ENCODE measurements at regions not wholly inside any gene's neighbourhood (a gene's known extent, or its start where the extent isn't known, plus 50 kb on each side); places are given as distances from the start of the nearest gene placed in this dataset.
A peak's percentile ranks its signal among the peaks of the same experiment; 100 is the strongest.
"Not testable (repeated sequence)": the region's sequence is repeated elsewhere in the genome, so short reads cannot be mapped to it uniquely, and the experiment has no call there.

DNA sequence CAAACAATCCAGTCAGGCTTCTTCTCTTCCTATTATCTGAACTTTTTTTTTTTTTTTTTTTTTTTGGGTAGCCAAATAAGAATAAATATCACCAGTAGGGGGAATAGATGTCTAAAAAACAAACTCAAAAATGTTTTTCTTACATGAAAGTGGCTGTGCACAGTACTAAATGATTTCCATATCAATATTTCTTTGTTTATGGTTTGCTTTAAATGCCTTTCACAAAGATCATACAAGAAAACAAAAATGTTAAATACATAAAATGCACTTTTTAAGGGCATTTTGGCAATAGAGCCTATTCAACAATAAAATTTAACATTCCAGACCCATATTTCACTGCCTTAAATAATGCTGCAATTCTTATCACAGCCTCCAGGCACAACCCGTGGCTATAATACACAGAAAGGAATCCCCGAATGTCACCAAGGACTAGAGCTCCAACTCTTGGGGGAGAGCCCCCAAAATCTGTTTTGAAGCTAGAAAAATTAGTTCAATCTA is 91.1 kb upstream of the TBCA start:
- H3K27me3 ChIP-seq (ENCODE audit: insufficient read depth, low read length): no peaks in the 10 kb centered on the region
- H3K9me3 ChIP-seq (ENCODE audit: low read depth, low read length): no peaks in the 10 kb centered on the region
- H3K4me1 ChIP-seq (ENCODE audit: insufficient read depth, low read length): peaks cover 18% of the 10 kb centered on the region
- H3K4me3 ChIP-seq (ENCODE audit: low read length): no peak overlapping the region

DNA sequence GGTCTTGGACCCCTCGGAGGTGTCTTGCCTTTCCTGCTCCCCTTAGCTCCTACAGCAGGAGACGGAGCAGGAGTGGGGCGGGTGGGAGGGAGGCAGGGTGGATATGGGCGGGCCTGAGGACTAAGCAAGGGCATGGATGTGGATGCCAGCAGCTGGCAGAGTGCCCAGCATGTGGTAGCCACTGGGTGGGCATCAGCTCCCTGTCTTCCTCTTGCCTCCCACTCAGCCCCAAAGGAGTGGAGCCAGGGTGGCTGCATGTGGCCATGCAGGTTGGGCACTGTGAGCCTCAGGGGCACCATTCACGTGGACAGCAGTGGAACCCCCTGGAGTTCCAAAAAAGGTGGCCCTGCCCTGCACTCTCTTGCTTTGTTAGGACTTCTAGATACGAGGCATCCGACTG is 90.1 kb upstream of the TBCA start:
- H3K4me1 ChIP-seq (ENCODE audit: insufficient read depth, low read length): peaks cover 18% of the 10 kb centered on the region
- H3K9me3 ChIP-seq (ENCODE audit: low read depth, low read length): no peaks in the 10 kb centered on the region
- no peak overlapping the region for H3K4me3 ChIP-seq (ENCODE audit: low read length)
- H3K27me3 ChIP-seq (ENCODE audit: insufficient read depth, low read length): no peaks in the 10 kb centered on the region

DNA sequence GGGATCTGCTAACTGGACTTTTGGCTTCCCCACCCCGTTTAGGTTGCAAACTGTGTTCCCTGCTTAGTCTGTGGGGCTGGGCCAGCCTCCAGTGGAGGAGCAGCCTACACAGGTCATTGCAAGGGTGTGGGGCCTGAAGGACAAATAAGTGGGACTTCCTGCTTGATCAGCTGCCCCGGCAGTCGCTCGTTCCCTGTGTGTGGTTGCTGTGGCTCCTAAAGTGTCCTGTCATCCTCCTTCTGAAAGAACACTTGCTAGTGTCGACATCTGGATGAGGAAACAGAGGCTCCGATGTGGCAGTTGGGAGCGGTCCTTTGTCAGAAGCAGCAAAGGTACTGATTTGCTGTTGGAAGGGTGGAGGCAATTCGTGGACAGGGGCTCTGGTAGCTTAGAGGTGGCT is 88.9 kb upstream of the TBCA start:
- no peak overlapping the region for H3K4me3 ChIP-seq (ENCODE audit: low read length)
- no peaks in the 10 kb centered on the region for H3K9me3 ChIP-seq (ENCODE audit: low read depth, low read length)
- H3K27me3 ChIP-seq (ENCODE audit: insufficient read depth, low read length): no peaks in the 10 kb centered on the region
- peaks cover 18% of the 10 kb centered on the region for H3K4me1 ChIP-seq (ENCODE audit: insufficient read depth, low read length)

DNA sequence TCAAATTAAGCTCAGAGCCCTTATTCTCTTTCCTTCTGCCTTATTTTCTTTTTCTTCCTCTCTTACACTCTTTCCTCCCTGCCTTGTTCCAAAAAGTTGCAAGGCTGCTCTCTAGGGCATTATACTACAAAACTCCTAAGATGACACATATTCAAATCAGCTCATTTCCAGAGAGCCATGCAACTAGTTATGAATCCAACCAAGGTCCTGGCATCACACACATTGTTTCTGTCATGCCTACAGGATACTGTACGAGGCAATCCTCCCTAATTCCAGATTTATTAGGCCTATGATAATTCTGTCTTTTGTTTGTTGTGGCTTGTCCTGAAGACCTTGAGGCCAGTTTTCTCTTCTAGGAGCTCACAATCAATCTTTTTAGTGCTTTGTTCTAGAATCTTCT is 87.0 kb upstream of the TBCA start:
- peaks cover 6% of the 10 kb centered on the region for H3K27me3 ChIP-seq (ENCODE audit: insufficient read depth, low read length)
- no peak overlapping the region for H3K4me3 ChIP-seq (ENCODE audit: low read length)
- H3K9me3 ChIP-seq (ENCODE audit: low read depth, low read length): no peaks in the 10 kb centered on the region

DNA sequence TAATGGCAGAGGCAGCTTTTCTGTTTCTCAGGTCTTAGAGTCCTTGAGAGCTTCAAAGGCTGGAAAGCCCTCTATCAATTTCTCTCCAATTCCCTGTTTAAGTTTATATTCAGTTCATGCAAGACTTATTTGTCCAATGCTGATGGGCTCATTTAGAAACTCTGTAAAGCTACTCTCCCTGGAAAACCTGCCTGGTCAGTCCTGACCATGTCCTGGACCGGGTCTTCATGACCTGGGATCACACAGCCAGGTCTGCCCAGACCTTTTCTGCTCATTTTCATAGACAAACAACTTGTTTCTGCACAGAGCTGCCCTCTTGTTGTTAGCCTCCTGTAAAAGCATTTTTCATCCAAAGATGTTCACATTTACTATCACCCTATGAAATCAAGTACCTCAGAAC is 85.4 kb upstream of the TBCA start:
- H3K9me3 ChIP-seq (ENCODE audit: low read depth, low read length): no peaks in the 10 kb centered on the region
- no peak overlapping the region for H3K4me3 ChIP-seq (ENCODE audit: low read length)
- H3K4me1 ChIP-seq (ENCODE audit: insufficient read depth, low read length): peaks cover 15% of the 10 kb centered on the region
- peaks cover 15% of the 10 kb centered on the region for H3K27me3 ChIP-seq (ENCODE audit: insufficient read depth, low read length)

More for the DNA sequence above, 87.0 kb upstream of the TBCA start:
- H3K4me1 ChIP-seq (ENCODE audit: insufficient read depth, low read length): peaks cover 18% of the 10 kb centered on the region

DNA sequence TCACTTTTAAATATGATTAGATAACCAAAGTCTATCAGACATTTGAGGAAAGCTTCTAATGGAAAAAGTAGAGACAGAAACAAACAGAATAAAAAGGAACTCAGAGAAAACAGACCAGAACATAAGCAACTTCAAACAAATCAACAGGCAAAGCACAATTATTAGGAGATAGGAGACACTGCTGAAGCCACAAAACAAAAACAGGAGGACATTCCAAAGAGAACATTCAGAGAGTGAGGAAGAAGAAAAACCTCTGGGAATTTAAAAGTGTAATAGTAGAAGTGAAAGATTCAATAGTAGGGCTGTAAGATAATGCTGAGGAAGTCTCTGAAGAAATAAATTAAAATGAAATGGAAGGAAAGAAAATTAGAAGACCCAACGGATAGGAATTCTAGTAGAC is 83.2 kb upstream of the TBCA start:
- Histone ChIP-seq H3K4me3 (ENCODE audit: low read length) (no peak overlapping the region), H3K27me3 (ENCODE audit: insufficient read depth, low read length) (peaks cover 33% of the 10 kb centered on the region), H3K9me3 (ENCODE audit: low read depth, low read length) (no peaks in the 10 kb centered on the region), H3K4me1 (ENCODE audit: insufficient read depth, low read length) (no peaks in the 10 kb centered on the region)

DNA sequence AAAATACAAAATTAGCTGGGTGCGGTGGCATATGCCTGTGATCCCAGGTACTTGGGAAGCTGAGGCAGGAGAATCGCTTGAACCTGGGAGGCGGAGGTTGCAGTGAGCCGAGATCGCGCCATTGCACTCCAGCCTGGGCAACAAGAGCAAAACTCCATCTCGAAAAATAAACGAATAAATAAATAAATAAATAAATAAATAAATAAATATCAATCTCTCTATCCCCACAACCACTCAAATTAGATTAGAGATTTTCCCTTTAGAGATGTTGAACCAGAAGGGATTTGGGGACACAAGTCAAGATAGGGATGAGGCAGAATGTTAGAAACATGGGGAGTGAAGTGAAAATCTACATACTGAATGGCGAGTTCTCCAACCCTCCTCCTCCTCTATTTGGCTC is 82.5 kb upstream of the TBCA start:
- peaks cover 39% of the 10 kb centered on the region for H3K27me3 ChIP-seq (ENCODE audit: insufficient read depth, low read length)
- H3K9me3 ChIP-seq (ENCODE audit: low read depth, low read length); H3K4me3 ChIP-seq (ENCODE audit: low read length); H3K4me1 ChIP-seq (ENCODE audit: insufficient read depth, low read length): not testable (repeated sequence)

DNA sequence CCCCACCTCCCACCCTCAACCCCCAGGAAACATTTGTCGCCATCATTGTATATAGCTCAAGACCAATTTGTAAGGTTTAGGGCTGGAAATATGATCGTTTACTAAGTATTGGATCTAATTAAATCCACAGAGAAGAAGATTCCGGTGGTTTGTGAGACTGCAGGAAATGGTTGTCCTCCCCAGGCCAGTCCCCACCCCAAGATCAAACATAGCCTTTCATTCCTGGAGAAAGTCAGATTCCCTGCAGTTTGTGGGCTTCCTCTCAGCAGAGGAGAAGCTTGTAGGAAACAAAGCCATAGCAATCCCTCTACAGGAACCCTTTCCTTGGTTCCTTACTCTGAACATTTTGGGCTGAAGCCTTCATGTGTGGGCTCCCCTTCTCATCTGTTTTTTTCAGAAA is 79.2 kb upstream of the TBCA start:
- Histone ChIP-seq H3K27me3 (ENCODE audit: insufficient read depth, low read length) (peaks cover 69% of the 10 kb centered on the region), H3K9me3 (ENCODE audit: low read depth, low read length) (no peaks in the 10 kb centered on the region), H3K4me1 (ENCODE audit: insufficient read depth, low read length) (peaks cover 22% of the 10 kb centered on the region), H3K4me3 (ENCODE audit: low read length) (no peak overlapping the region)

DNA sequence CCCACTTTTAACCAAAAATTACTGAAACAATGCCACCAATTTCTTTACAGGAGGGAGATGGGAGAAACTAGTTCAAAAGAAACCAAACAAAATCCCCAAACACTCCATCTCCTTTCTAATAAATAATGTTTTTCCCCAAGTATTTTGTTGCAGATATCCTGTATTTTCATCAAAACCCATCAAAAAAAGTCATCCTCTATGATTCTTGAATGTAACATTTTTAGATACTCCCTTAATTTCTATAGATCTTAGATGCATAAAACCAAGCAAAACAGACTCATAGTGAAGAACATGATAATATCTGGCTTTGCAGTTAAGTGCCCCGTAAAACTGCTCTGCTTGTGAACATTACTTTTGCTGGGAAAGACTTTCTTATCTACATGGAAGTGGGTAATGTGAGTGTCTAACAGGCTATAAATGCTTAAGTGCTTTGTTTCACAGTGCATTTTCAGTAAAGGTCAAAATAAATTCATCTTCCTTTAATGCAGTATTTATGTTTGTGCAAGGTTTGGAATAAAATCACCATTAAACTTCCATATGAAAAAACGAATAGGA is 77.3 kb upstream of the TBCA start:
- H3K27me3 ChIP-seq (ENCODE audit: insufficient read depth, low read length): peaks cover 74% of the 10 kb centered on the region
- no peak overlapping the region for H3K4me3 ChIP-seq (ENCODE audit: low read length)
- H3K4me1 ChIP-seq (ENCODE audit: insufficient read depth, low read length): peaks cover 22% of the 10 kb centered on the region
- no peaks in the 10 kb centered on the region for H3K9me3 ChIP-seq (ENCODE audit: low read depth, low read length)

DNA sequence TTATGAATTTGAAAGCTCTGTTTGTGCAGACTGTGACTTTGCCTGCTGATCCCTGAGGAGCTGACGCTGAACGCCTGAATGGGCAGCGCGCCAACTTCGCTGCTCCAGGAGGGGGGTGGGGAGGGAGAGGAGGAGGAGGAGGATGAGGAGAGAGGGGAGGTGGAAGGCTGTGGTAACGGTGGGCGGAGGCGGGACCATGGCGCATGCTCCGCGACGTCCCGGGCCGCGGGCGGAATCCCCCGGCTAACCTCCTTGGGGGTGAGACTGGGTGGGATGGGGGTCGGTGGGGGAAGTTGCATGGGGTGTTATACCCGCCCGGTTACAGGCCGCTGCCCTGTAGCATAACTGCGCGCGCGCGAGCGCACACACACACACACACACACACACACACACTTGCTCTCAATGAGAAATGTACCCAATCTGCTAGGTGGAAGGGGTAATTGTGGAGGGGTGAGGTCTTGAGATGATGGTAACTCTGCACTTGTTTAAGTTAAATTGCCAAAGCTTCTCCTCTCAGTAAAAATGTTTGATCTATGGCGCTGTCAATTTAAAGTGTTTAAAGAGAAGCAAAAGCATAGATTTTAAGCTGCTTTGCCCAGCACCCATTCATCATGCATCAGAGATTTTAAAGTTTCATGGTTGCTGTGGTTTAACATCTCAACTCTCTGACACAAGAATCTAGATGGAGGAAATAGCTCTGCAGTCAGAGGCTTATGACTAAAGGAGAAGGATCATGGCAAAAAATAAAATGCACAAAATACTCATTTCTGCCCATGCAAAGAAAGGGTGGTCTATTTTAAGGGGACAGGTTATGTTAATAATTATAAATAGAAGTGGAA is 76.6 kb upstream of the TBCA start:
- Histone ChIP-seq H3K9me3 (ENCODE audit: low read depth, low read length) (no peaks in the 10 kb centered on the region), H3K4me3 (ENCODE audit: low read length) (peak overlapping the region; percentile 33), H3K27me3 (ENCODE audit: insufficient read depth, low read length) (peaks cover 74% of the 10 kb centered on the region), H3K4me1 (ENCODE audit: insufficient read depth, low read length) (peaks cover 22% of the 10 kb centered on the region)

DNA sequence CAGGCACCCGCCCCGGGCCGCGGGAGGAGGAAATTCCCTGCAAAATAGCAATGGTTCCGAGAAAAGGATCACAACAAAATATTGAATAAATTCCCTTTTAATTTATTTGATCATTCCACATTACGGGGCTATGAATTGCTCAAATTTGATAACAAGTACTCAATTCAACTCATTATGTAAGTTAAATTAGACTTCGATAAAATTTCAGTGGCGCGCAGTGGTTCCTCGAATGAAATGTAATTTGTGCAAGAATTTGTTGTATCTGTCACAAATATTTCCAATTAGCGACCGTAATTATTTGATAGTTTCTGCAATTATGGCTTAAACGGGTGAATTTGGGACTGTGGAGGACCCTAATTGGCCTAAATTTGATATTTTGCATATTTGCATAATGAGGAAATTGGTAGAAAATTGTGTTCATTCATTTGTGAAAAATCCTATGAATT is 76.0 kb upstream of the TBCA start:
- H3K9me3 ChIP-seq (ENCODE audit: low read depth, low read length): no peaks in the 10 kb centered on the region
- peak overlapping the region; percentile 33 for H3K4me3 ChIP-seq (ENCODE audit: low read length)
- peaks cover 77% of the 10 kb centered on the region for H3K27me3 ChIP-seq (ENCODE audit: insufficient read depth, low read length)
- H3K4me1 ChIP-seq (ENCODE audit: insufficient read depth, low read length): peaks cover 22% of the 10 kb centered on the region

DNA sequence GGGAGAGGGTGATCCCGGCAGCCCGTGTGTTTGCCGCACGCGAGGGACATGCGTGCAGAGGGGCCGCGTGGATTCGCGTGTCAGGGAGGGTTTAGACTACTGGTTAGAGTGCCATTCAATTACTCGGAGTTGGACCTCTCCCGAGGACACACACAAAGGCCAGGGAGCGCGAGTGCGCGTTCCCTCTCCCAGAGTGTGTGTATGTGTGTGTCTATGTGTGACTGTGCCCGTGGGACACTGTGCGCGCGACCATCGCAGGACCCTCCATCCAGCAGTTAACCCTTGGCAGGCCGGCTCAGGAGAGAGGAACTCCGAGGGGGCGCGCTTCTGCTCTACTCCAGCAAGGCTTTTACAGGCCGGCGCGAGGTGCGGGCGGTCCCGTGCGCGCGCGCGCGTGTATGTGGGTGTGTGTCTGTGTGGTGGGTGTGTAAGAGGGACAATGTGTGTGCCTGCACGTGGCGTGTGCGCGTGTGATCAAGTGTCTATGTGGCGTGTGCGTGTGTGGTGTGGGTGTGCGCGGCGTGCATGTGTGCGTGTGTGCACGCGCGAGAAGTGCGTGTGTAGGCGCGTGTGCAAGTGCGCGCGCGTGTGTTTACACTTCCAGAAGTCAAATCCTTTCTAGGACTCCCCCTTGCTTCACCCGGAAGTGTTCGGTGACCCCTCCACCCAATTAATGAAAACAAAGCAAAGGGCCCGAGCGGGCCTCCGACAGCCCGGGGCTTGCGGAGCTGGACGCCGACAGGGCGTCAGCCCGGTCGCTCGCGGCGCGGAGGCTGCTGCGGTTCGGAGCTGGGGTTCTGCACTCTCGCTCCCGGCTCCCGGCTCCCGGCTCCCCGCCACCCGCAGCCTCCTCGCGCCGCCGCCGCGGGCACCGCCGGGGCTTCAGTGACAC is 75.3 kb upstream of the TBCA start:
- Histone ChIP-seq H3K4me1 (ENCODE audit: insufficient read depth, low read length) (peaks cover 22% of the 10 kb centered on the region), H3K27me3 (ENCODE audit: insufficient read depth, low read length) (peaks cover 78% of the 10 kb centered on the region), H3K4me3 (ENCODE audit: low read length) (peak overlapping the region; percentile 33), H3K9me3 (ENCODE audit: low read depth, low read length) (no peaks in the 10 kb centered on the region)

DNA sequence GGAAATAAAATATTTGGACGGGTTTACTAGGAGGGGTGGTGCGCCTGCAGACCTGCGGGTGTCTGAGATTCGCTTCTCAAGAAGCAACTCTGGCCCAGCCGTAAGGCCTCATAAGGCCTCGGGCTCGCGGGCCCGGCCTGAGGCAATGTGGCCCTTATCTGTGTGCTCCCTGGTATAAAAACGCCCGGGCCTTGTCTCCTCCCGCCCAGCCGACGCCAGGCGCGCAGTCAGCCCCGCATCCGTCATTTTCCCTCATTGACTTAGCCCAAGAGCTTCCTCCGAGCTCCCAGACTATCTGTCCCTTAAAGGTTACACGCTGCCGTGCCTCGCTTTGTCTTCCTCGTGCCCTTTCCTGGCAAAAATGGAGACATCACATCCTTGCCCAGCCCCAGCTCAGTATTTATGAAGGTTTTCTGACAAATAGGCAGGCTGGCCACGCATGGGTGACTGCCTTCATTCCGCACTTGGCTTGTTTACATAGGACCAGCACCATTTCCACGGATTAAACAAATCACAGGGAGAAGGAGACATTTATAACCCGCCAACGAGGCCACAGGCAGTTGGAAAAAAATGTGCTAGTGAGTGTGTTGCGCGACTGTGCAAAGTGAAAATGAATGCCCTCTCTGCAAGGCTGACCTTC is 74.5 kb upstream of the TBCA start:
- Histone ChIP-seq H3K27me3 (ENCODE audit: insufficient read depth, low read length) (peaks cover 80% of the 10 kb centered on the region), H3K4me3 (ENCODE audit: low read length) (peak overlapping the region; percentile 33), H3K9me3 (ENCODE audit: low read depth, low read length) (no peaks in the 10 kb centered on the region), H3K4me1 (ENCODE audit: insufficient read depth, low read length) (peaks cover 22% of the 10 kb centered on the region)

DNA sequence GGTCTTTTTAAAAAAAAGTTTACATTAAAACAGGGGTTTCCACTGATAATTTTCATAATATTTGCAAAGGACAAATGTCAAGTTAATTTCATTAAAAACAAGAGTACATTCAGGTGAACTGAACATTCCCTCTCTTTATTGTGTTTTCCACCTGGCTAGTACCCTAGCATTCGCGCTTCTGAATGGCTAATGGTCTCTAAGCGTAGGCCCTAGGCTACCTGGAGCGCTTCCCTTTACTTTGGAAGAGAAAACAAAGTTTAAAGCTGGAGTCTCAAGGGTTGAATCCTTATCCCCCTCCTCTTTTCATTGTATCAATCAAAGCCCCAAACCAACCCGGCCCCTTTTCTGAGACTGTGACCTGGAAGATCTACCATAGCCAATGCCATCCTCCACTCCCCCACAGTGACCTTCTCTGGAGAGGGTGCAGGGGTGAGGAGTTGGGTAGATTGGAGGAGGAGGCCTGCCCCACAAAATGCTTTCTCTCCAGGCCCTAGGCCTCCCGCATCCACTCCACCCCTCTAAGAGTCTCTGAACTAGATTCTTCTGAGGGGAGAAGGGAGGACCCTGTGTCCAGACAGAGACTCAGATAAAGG is 73.3 kb upstream of the TBCA start:
- Histone ChIP-seq H3K4me1 (ENCODE audit: insufficient read depth, low read length) (peaks cover 29% of the 10 kb centered on the region), H3K27me3 (ENCODE audit: insufficient read depth, low read length) (peaks cover 81% of the 10 kb centered on the region), H3K9me3 (ENCODE audit: low read depth, low read length) (no peaks in the 10 kb centered on the region), H3K4me3 (ENCODE audit: low read length) (no peak overlapping the region)
